ENCODE measurements at regions not wholly inside any gene's neighbourhood (a gene's known extent, or its start where the extent isn't known, plus 50 kb on each side); places are given as distances from the start of the nearest gene placed in this dataset.
A peak's percentile ranks its signal among the peaks of the same experiment; 100 is the strongest.

DNA sequence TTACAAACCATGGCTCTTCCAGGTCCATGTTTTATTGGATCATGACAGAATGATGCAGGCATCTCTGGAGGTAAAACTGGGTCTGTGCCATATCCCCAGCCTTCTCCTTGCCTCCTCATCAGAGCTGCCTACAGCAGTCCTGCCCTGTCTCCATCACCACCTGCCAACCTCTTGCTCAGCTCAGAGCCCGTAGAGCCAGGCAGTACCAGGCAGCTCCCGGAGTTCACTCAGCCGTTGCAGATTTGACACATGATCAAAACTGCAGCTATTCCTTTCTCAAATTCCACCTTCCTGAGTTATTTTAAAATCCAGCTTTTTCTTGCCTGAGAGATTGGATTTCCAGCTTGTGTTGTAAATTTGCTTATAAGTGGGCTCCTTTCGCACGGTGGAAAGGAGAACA, 218.2 kb upstream of the CELF4 start:
- WGBS, 2 experiments (ENCODE audit: insufficient coverage in 1 of 2, insufficient read length in 1 of 2) = 75 to 95% methylated on average over 3 to 5 of the region's 5 CpGs
- Histone ChIP-seq H3K36me3 (ENCODE audit: control insufficient read depth, insufficient read depth, low read length) (no peaks in the 10 kb centered on the region), H3K4me3 (ENCODE audit: low read length) (no peak overlapping the region), H3K9me3 (ENCODE audit: control insufficient read depth, low read length) (no peaks in the 10 kb centered on the region), H3K9ac (ENCODE audit: extremely low read depth, low read length, poor library complexity, severe bottlenecking) (no peak overlapping the region), H3K4me1 (ENCODE audit: control insufficient read depth, insufficient read depth, low read length) (peaks cover 4% of the 10 kb centered on the region), H3K27ac (ENCODE audit: low read depth, low read length) (no peak overlapping the region), H3K27me3 (ENCODE audit: control insufficient read depth, insufficient read depth, low read length, poor library complexity, severe bottlenecking) (no peaks in the 10 kb centered on the region)
- H3K27me3 Mint-ChIP-seq (ENCODE audit: insufficient read depth) = peaks cover 1% of the 10 kb centered on the region
- H3K27ac Mint-ChIP-seq = no peak overlapping the region
- no peak for DNase-seq
- peaks cover 10% of the 10 kb centered on the region for H3K4me1 Mint-ChIP-seq
- no peaks in the 10 kb centered on the region for H3K36me3 Mint-ChIP-seq (ENCODE audit: low read depth)
- TF ChIP-seq, protein P1, sequence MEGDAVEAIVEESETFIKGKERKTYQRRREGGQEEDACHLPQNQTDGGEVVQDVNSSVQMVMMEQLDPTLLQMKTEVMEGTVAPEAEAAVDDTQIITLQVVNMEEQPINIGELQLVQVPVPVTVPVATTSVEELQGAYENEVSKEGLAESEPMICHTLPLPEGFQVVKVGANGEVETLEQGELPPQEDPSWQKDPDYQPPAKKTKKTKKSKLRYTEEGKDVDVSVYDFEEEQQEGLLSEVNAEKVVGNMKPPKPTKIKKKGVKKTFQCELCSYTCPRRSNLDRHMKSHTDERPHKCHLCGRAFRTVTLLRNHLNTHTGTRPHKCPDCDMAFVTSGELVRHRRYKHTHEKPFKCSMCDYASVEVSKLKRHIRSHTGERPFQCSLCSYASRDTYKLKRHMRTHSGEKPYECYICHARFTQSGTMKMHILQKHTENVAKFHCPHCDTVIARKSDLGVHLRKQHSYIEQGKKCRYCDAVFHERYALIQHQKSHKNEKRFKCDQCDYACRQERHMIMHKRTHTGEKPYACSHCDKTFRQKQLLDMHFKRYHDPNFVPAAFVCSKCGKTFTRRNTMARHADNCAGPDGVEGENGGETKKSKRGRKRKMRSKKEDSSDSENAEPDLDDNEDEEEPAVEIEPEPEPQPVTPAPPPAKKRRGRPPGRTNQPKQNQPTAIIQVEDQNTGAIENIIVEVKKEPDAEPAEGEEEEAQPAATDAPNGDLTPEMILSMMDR (conservative IDR thresholded peaks at IDR 0.05) = no peak
- H3K4me3 Mint-ChIP-seq = no peak overlapping the region
- H3K9me3 Mint-ChIP-seq = peaks cover 4% of the 10 kb centered on the region

DNA sequence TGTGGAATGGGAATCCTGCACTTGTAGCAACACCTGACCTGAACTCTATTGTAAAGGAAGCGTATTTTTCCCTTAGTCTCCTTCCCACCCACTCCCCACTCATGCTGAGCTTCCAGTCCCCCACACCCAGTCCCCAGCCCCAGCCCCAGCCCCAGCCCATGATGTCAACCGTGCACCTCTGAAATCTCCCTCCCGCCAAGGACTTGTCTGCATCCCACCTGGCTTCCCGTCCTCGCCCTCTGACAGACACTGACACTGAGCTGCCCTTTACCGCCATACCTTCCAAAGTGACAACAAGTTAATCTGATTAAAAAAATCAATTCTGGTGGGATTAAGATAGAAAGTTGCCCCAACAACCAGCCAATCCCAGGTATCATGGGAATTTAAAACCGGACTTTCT, 213.6 kb upstream of the CELF4 start:
- Histone ChIP-seq H3K4me3 (ENCODE audit: low read length) (no peak overlapping the region), H3K36me3 (ENCODE audit: control insufficient read depth, insufficient read depth, low read length) (no peaks in the 10 kb centered on the region), H3K4me1 (ENCODE audit: control insufficient read depth, insufficient read depth, low read length) (peaks cover 4% of the 10 kb centered on the region), H3K9ac (ENCODE audit: extremely low read depth, low read length, poor library complexity, severe bottlenecking) (no peak overlapping the region), H3K9me3 (ENCODE audit: control insufficient read depth, low read length) (no peaks in the 10 kb centered on the region), H3K27ac (ENCODE audit: low read depth, low read length) (no peak overlapping the region), H3K27me3 (ENCODE audit: control insufficient read depth, insufficient read depth, low read length, poor library complexity, severe bottlenecking) (peaks cover 18% of the 10 kb centered on the region)
- WGBS, 2 experiments (ENCODE audit: insufficient coverage in 1 of 2, insufficient read length in 1 of 2) = 85 to 88% methylated on average over 6 to 7 of the region's 7 CpGs
- Mint-ChIP-seq H3K36me3 (ENCODE audit: low read depth) (no peaks in the 10 kb centered on the region), H3K9me3 (peaks cover 2% of the 10 kb centered on the region), H3K4me3 (no peak overlapping the region), H3K27me3 (ENCODE audit: insufficient read depth) (peaks cover 33% of the 10 kb centered on the region), H3K4me1 (peaks cover 10% of the 10 kb centered on the region), H3K27ac (no peak overlapping the region)
- TF ChIP-seq, protein P1 (conservative IDR thresholded peaks at IDR 0.05) = no peak
- no peak for DNase-seq

DNA sequence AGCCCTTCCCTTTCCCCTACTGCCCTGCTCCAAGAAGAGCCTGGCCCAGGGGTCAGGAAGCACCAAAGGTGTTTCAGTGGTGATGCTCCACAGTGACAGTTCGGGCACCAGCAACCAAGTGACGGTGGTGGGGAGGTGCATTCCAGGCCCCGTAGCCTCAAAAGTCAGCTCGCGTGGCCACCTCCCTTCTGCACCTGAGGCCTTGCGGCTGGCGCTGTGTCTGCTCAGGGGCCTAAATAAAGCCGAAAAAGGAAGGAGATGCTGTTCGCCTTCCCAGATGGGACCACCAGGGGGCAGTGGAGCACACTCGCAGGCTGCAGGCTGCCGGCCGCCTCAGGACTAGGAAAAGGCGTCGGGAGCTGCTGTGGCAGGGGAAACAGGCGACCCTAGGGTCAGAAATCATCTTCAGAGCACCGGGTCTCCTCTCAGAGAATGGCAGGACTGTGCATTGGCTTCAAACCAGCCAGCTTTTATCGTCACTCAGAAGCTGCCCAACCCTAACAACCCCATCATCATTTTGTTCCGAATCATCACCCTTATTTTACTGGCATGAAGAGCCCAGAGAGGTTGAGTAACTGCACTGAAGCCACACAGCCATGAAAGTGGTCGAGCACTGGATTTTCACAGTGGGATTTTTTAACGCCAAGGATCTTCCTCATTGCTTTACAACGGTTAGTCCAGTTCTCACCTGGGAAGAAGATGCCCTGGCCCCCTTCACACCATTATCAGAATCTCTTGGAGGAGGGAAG, 213.0 kb upstream of the CELF4 start:
- no peak overlapping the region for H3K9ac ChIP-seq (ENCODE audit: extremely low read depth, low read length, poor library complexity, severe bottlenecking)
- H3K27me3 Mint-ChIP-seq (ENCODE audit: insufficient read depth) = peaks cover 35% of the 10 kb centered on the region
- H3K27ac ChIP-seq (ENCODE audit: low read depth, low read length) = no peak overlapping the region
- peak; percentile 96 for DNase-seq
- H3K4me3 ChIP-seq (ENCODE audit: low read length) = no peak overlapping the region
- no peaks in the 10 kb centered on the region for H3K9me3 ChIP-seq (ENCODE audit: control insufficient read depth, low read length)
- TF ChIP-seq, protein P1 (conservative IDR thresholded peaks at IDR 0.05) = peak; percentile 97
- peaks cover 4% of the 10 kb centered on the region for H3K4me1 Mint-ChIP-seq
- WGBS, 2 experiments (ENCODE audit: insufficient coverage in 1 of 2, insufficient read length in 1 of 2) = 27 to 46% methylated on average over 4 to 21 of the region's 21 CpGs
- no peaks in the 10 kb centered on the region for H3K36me3 ChIP-seq (ENCODE audit: control insufficient read depth, insufficient read depth, low read length)
- peaks cover 2% of the 10 kb centered on the region for H3K9me3 Mint-ChIP-seq
- peaks cover 20% of the 10 kb centered on the region for H3K27me3 ChIP-seq (ENCODE audit: control insufficient read depth, insufficient read depth, low read length, poor library complexity, severe bottlenecking)
- no peaks in the 10 kb centered on the region for H3K4me1 ChIP-seq (ENCODE audit: control insufficient read depth, insufficient read depth, low read length)
- H3K36me3 Mint-ChIP-seq (ENCODE audit: low read depth) = no peaks in the 10 kb centered on the region
- H3K4me3 Mint-ChIP-seq = no peak overlapping the region
- no peak overlapping the region for H3K27ac Mint-ChIP-seq

All from endodermal cell (in vitro differentiated cells).